Right hindlimb (tissue), 1 donor: ENCODE measurements at regions not wholly inside any gene's neighbourhood (a gene's known extent, or its start where the extent isn't known, plus 50 kb on each side); places are given as distances from the start of the nearest gene placed in this dataset.
"Not testable (repeated sequence)": the region's sequence is repeated elsewhere in the genome, so short reads cannot be mapped to it uniquely, and the experiment has no call there.

Source experiments
- DNase-seq: peaks from one replicate; pipeline ENCODE4 v3.0.0-alpha.2; 2018

- DNase-seq, result no peak
These were observed 376.2 kb upstream of the TOM1L1 start for GRCh38 chr17:54524501-54524900.

GRCh38 chr17:54527941-54528340 lies 372.7 kb upstream of the TOM1L1 start:
- no peak for DNase-seq

GRCh38 chr17:54530398-54530797 lies 370.3 kb upstream of the TOM1L1 start:
- DNase-seq, result no peak

GRCh38 chr17:54536306-54536705 lies 364.3 kb upstream of the TOM1L1 start:
- DNase-seq, result no peak

- DNase-seq, result no peak
These were observed 363.0 kb upstream of the TOM1L1 start for GRCh38 chr17:54537656-54538055.

GRCh38 chr17:54544249-54544648 lies 356.4 kb upstream of the TOM1L1 start:
- peak; percentile 21 for DNase-seq

GRCh38 chr17:54559883-54560282 lies 340.8 kb upstream of the TOM1L1 start:
- no peak for DNase-seq

GRCh38 chr17:54608634-54609155 lies 292.0 kb upstream of the TOM1L1 start:
- DNase-seq, result no peak

- no peak for DNase-seq
These were observed 280.2 kb upstream of the TOM1L1 start for GRCh38 chr17:54620399-54620978.

- DNase-seq, result peak; percentile 29
These were observed 276.9 kb upstream of the TOM1L1 start for GRCh38 chr17:54623746-54624145.

- no peak for DNase-seq
These were observed 274.4 kb upstream of the TOM1L1 start for GRCh38 chr17:54626146-54626703.

GRCh38 chr17:54639426-54639825 lies 261.2 kb upstream of the TOM1L1 start:
- not testable (repeated sequence) for DNase-seq

- no peak for DNase-seq
These were observed 237.4 kb upstream of the TOM1L1 start for GRCh38 chr17:54662978-54663876.

- no peak for DNase-seq
These were observed 234.1 kb upstream of the TOM1L1 start for GRCh38 chr17:54666559-54666958.

GRCh38 chr17:54678158-54678557 lies 222.5 kb upstream of the TOM1L1 start:
- no peak for DNase-seq

- no peak for DNase-seq
These were observed 220.2 kb upstream of the TOM1L1 start for GRCh38 chr17:54680410-54680809.

- DNase-seq, result no peak
These were observed 206.3 kb upstream of the TOM1L1 start for GRCh38 chr17:54694287-54694887.

GRCh38 chr17:54712798-54713197 lies 187.9 kb upstream of the TOM1L1 start:
- not testable (repeated sequence) for DNase-seq

- no peak for DNase-seq
These were observed 182.4 kb upstream of the TOM1L1 start for GRCh38 chr17:54718286-54718685.

- DNase-seq, result no peak
These were observed 173.0 kb upstream of the TOM1L1 start for GRCh38 chr17:54727624-54728023.

- no peak for DNase-seq
These were observed 164.1 kb upstream of the TOM1L1 start for GRCh38 chr17:54736573-54736972.

GRCh38 chr17:54738496-54738895 lies 162.2 kb upstream of the TOM1L1 start:
- DNase-seq, result no peak

- DNase-seq, result no peak
These were observed 155.9 kb upstream of the TOM1L1 start for GRCh38 chr17:54744750-54745149.
